Prostate gland (tissue), 2 donors: ENCODE measurements at regions not wholly inside any gene's neighbourhood (a gene's known extent, or its start where the extent isn't known, plus 50 kb on each side); places are given as distances from the start of the nearest gene placed in this dataset.

Experiments used
- CTCF ChIP-seq, 4 experiments: fragments of 200-600 bp in 2 of 4; fragments of 450-650 bp in 2 of 4; sonication (generic) in 2 of 4; IDR thresholded peaks; 1 replicate in 3 of 4; 2 replicates in 1 of 4; pipeline ENCODE4 v1.5.1; 2016 to 2019; ENCODE audit warnings: antibody characterized with exemption in 4 of 4, mild to moderate bottlenecking in 2 of 4, moderate library complexity in 2 of 4
- POLR2A ChIP-seq: fragments of 450-650 bp; IDR thresholded peaks from one replicate; pipeline ENCODE4 v1.6.1; 2016; ENCODE audit warnings: antibody characterized with exemption, mild to moderate bottlenecking
- POLR2AphosphoS5 ChIP-seq: sonication (generic); formaldehyde crosslinking; IDR thresholded peaks from one replicate; pipeline ENCODE4 v1.6.1; 2017; ENCODE audit warnings: antibody characterized with exemption

DNA sequence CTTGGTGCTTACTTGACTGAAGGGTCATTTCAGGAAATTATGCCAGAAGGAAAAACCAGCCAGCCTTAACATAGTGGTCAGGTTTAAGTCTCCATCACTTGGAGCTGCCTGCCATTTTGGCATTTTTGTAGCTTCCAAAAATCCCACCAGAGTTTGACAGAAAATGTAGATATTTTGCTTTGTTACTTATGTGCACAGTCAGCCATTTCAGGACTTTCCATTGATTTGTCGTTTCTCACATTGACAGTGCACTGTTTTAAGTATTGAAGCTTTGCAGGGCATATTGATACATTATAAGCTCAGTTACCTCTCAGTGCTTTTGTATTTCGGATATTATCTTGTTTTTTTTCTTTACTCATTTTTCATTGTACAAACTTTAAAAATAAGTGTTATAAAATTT is 89.0 kb upstream of the ANKRD34C start:
- TF ChIP-seq POLR2A (no peak), CTCF (IDR thresholded peaks at IDR 0.05) (no peak), POLR2AphosphoS5 (no peak)
